Stimulated activated CD8-positive, alpha-beta memory T cell treated with anti-CD3 and anti-CD28 coated beads, Interleukin-2, amount 100 ng/mL, for 1 hour (primary cell): ENCODE measurements at regions not wholly inside any gene's neighbourhood (a gene's known extent, or its start where the extent isn't known, plus 50 kb on each side); places are given as distances from the start of the nearest gene placed in this dataset.

Experiments used
- DNase-seq, 2 donors: peaks; one replicate each; pipeline ENCODE4 v3.0.0-alpha.2; 2020; ENCODE audit warnings: low read depth in 2 of 2

GRCh38 chr17:77419095-77419494, 278.3 kb downstream of the SEC14L1 start:
- DNase-seq, result no peak

GRCh38 chr17:77419547-77420094, 278.9 kb downstream of the SEC14L1 start:
- no peak for DNase-seq

DNA sequence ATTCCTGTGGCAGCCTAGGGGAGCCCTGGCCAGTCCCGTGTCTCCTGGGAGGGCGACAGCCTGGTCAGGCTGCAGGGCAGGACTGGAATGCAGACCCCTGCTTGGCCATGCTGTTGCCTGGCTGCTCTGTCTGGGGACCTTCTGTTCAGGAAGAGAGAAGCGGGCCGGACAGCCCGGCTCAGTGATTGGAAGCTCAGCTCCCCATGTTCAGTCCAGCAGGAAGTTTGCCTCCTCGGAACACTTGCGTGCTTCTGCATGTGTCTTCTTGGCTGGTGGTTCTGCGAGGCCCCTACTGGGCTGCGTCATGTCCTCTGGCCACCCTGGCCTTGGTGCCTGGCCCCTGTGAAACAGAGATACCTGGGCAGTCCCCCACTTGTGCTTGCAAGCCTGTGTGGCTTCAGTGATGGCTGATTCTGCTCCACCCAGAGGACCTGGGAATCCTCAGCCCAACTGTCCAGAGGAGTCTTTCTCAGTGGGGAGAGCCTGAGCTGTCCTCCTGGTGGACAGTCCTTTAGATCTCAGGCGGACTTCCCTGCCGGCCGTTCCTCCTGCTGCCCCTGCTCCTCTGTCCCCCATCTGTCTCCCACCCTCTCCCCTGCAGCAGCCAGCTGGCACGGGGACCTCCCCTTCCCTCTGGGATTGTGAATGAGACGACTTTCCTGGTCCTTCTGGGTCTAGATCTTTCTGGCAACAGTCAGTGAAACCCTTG, 279.5 kb downstream of the SEC14L1 start:
- no peak for DNase-seq

- peak in 1 of 2 donors; percentile 44 for DNase-seq
Observed at GRCh38 chr17:77420804-77421629, 280.2 kb downstream of the SEC14L1 start.

- DNase-seq, result no peak
Observed at GRCh38 chr17:77421630-77421972, 280.8 kb downstream of the SEC14L1 start.

DNA sequence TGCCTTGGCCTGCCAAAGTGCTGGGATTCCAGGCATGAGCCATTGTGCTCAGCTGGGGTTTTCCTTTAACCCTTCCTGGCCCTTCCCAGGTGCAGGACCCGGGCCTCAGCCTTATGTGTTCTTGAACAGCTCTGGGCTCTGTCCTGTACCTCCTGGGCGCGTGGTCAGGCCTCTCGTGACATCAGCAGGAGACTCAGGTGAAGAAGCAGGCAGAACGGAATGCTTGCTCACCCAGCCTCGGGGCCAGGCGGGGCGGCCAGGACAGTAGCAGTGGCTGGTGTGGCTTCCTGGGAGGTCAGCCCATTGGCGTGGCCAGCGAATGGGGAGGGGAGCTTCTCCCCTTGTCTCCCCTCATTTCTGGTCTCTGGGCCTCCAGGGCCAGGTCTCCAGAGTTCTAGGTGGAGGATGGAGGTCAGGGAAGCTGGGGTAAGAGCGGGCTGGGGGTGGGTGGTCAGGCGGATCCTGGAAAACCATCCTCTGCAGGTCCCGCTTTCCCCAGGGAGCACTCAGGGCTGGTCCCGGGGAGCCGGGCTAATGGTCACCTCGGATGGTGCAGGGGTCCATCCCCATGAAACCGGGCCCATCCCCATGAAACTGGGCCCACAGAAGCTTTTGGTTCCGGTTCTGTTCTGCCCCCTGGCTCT, 281.5 kb downstream of the SEC14L1 start:
- DNase-seq, result no peak

DNA sequence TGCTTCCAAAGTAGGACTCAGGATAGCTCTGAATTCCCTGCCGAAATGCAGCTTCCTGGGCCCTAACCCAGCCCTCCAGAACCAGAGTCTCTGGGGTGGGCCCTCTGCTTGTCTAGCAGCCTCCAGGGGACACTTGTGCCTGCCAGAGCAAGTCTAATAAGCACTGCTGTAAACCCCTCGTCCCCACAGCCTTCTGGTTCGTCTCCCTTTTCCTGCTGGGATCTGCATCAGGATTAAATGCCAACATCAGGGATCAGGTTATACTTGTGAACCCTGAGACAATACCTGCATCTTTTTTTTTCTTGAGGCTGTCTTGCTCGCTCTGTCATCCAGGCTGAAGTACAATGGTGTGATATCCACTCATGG, 282.0 kb downstream of the SEC14L1 start:
- DNase-seq, result no peak

GRCh38 chr17:77423589-77424451, 283.1 kb downstream of the SEC14L1 start:
- DNase-seq, result no peak

DNA sequence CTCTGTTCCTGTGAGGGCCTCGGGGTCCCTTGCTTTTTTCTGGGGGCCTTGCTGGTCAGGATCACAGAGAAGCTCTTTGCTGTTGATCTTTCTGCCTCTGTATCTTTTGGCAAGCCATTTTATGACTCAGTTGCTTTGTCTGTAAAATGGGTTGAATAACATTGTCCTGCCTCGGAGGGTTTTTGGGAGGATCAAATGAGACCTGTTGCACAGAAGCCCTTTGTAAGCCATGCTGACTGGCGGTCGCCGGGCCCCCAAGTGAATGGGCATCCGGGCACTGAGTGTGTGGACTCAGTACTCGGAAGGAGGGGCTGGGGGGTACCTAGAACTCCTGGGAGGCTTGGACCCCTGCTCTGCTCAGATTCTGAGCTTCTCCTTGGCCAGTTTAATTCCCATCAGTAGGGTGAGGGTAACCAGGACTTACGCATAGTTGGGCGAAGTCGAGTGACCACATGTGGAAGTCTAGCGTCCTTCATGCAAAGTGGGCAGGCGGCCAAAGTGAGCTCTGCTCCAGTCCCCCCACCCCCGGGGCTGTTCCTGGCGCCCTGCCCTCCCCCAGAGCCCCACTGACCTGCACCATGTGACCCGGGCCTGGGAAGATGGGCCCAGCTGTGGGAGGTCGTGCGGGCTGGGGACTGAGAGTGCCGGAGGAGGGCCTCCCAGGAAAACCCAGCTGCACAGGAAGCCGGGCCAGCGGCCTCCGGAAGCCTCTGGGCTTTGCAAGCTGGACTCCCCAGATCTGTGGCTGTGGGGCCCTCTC, 284.0 kb downstream of the SEC14L1 start:
- no peak for DNase-seq

DNA sequence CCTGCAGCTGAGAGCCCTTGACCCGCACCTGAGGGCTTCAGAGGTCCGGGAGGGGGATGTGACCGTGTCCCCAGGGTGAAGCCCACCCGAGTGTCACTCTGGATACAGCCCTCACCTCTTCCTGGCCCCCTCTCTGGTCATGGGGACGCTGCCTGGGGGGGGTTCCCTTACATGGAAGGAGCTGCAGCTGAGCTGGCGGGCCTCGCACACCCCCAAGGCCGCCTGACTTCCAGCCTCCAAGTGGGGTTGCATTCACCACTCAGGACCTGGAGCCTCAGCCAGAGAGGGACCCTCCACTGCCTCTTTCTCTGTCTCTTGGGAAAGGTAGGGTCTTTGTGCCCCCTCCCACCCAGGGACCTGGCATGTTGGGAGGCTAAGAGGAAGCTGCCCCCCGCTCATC, 284.6 kb downstream of the SEC14L1 start:
- no peak for DNase-seq

DNA sequence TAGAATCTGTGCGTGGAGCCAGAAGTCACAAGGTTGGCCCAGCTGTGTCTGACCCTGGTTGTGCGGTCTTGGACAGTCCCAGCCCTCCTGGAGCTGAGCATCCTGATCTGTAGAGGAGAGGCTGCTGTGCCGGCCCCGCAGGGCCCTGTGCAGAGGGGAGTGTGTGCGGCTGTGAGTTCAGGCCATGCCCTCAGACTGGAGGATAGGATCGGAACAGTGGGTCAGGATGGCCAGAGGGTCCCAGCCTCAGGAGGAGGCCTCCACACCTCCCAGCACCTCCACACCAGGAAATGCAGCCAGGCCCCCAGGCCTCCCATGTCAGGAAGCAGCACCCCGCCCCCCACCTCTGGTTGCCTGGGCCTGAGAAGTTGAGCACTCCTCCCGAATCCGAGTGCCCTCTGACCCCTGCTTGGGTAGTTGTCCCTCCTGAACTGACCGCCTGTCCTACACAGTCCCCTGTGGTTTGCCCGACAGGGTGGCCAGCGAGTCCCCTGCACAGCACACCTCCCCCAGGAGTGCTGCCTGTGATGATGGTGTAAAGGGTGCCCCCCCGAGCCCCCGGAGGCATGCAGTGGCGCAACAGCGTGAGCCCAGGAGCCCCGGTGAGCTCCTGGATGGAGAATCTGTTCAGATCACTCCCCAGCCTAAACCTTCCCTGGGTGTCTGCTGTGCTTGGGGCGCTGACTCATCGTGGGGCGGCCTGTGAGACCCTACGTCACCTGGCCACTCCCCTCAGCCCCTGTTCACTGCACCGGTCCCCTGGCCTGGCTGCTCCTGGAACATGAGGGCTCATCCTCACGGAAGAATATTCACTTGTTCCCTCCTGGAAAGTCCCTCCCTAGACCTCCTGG, 285.2 kb downstream of the SEC14L1 start:
- no peak for DNase-seq

DNA sequence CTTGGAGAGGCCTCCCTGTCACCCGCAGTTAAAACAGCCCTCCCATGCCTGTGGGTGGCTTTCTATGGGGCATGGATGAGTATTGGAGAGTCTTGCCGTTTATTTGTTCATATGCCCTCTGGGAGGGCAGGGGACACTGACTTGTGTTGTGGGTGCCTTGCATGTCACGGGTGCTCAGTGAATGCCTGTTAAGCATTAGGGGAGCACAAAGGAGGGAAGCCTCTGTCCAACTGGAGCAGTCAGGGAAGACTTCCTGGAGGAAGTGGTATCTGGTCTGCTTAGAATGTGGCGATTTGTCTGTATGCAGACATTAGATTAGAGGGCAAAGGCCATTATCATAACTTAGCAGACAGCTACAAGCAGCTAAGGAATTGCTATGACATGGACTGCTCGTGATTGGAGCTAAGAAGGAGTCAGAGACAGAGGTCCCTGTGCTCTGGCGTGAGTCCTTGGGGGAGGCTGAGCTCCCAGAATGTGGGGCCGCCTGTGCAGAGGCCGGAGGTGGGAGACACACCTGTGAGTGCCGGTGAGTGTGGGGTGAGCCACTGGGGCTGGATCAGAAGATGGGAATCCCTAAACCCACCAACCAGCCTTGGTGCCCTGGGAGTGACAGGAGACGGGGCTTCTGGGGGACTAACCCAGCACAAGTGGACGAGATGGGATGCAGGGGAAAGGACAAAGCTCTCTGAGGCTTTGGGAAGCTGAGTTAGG, 286.1 kb downstream of the SEC14L1 start:
- DNase-seq, result no peak

GRCh38 chr17:77427391-77427991, 286.7 kb downstream of the SEC14L1 start:
- DNase-seq, result no peak

DNA sequence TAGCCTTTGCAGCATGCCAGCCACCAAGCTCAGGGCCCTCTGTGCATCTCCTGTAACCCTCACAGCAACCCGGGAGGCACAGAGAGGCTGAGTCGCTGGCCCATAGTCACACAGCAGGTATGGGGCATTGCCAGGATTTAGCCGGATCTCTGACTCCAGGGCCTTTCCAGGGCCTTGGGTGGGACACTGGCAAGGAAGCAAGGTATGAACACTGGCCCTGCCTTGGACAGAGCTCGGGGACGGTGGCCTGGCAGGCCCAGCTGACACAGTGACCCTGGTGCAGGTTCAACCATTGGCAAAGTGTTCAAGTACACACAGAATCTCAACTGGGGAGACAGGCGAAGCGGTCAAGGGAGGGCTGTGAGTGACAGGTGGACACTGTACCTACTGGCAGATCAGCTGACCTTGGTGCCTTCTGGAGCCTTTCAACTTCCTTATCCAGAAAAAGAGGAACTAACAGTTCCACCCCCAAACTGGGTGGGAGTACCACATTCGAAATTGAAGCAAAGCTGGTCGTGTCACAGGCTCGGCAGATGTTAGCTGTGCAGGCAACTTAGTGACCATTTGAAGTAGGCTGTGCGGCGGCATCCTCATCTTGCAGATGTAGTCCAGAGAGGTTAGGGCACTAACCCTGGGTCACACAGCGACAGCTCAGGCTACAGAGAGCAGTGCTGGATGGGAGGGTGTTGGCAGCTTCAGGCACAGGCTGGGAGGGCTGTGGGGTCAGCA, 287.4 kb downstream of the SEC14L1 start:
- no peak for DNase-seq

GRCh38 chr17:77428749-77429368, 288.1 kb downstream of the SEC14L1 start:
- no peak for DNase-seq

DNA sequence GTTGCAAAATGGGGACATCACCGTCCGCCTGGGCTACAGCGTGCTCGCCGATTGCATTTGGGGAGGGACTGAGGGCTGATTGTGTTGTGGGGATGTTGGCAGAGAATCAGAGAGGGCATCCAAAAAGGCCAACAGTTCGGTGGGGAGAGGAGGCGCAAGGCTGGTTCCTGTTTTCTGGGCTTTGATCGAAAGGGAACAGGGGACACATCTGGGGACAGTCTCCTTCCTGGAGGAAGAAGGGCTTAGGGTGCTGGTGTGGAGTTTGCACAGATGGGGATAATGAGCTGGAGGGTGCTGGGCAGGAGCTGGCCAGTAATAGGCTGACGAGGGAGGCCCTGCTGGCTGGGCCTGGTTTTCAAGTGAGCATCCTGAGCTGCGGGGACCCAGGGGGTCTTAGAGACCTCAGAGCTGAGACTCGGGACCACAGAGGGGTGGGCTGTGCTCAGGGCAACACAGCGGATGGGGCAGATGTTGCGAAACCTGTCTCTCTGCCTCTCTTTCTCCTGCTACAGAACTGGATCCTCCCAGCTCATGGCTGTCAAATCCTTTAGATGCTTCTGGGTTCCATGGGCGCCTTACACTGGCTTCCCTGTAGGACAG, 288.7 kb downstream of the SEC14L1 start:
- no peak for DNase-seq
